ENCODE measurements at regions not wholly inside any gene's neighbourhood (a gene's known extent, or its start where the extent isn't known, plus 50 kb on each side); places are given as distances from the start of the nearest gene placed in this dataset.

GRCh38 chr6:96469312-96469711 is 52.3 kb upstream of the UFL1 start:
- Histone ChIP-seq H3K36me3 (no peaks in the 10 kb centered on the region), H3K4me3 (ENCODE audit: low read depth, low read length) (no peak overlapping the region), H3K9me3 (ENCODE audit: severe bottlenecking) (no peaks in the 10 kb centered on the region), H3K27me3 (ENCODE audit: insufficient read depth, low read depth, severe bottlenecking) (no peaks in the 10 kb centered on the region), H3K27ac (no peak overlapping the region)
- no peak for DNase-seq
- TF ChIP-seq CTCF (IDR thresholded peaks at IDR 0.05; ENCODE audit: low read depth, low read length) = no peak

DNA sequence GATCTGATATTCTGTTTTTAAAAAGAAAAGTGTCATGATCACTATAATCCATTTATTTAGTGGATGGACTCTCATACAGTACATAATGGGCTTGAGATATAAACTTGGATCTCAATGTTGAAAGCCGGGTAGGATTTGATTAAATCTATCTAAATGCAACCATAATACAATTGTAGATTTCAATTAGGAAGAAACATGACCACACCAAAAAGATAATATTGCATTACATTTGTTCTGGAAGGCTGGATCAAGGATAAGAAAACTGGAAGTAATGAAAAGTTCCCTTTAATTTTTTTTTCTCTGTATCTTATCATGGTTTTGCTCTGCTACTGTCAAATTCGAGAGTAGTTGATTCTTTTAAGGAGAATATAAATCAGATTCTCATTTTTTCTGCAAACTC is 51.3 kb upstream of the UFL1 start:
- Histone ChIP-seq H3K4me3 (ENCODE audit: low read depth, low read length) (no peak overlapping the region), H3K36me3 (no peaks in the 10 kb centered on the region), H3K9me3 (ENCODE audit: severe bottlenecking) (no peaks in the 10 kb centered on the region), H3K27me3 (ENCODE audit: insufficient read depth, low read depth, severe bottlenecking) (no peaks in the 10 kb centered on the region), H3K27ac (no peak overlapping the region)
- TF ChIP-seq CTCF (IDR thresholded peaks at IDR 0.05; ENCODE audit: low read depth, low read length) = no peak
- no peak for DNase-seq
